Endothelial cell of umbilical vein (primary cell): ENCODE measurements at regions not wholly inside any gene's neighbourhood (a gene's known extent, or its start where the extent isn't known, plus 50 kb on each side); places are given as distances from the start of the nearest gene placed in this dataset.
A peak's percentile ranks its signal among the peaks of the same experiment; 100 is the strongest.

Experiments
- BruUV-seq: library from RNA; stranded (reverse); fragments of 400-500 nt; replicated peaks from 2 replicates; lab custom pipeline; 2021; lab: Mats Ljungman, UMichigan
- CTCF ChIA-PET: fragments of 300-600, 350-600 bp; sonication (Branson Sonifier 250); formaldehyde crosslinking; loops from one replicate; lab custom pipeline; 2021; ENCODE audit warnings: antibody characterized with exemption, inconsistent platforms; lab: Charles Lee
- POLR2A ChIA-PET: fragments of 300-600, 350-600 bp; sonication (Branson Sonifier 250); formaldehyde crosslinking; loops from one replicate; lab custom pipeline; 2021; ENCODE audit warnings: antibody characterized with exemption, inconsistent platforms; lab: Charles Lee
- DNase-seq: peaks from one replicate; pipeline ENCODE4 v3.0.0-alpha.2; 2011; ENCODE audit warnings: low read depth, low spot score
- FAIRE-seq: peaks from 2 replicates; lab custom pipeline; 2011; peaks lifted over from hg19 to GRCh38; lab: Jason Lieb, UNC
- H2AFZ ChIP-seq: 2 replicates; pipeline ENCODE4 v1.6.0; 2012; ENCODE audit warnings: low read depth, low read length, control low read depth, inconsistent platforms
- H3K27ac ChIP-seq: 2 replicates; pipeline ENCODE4 v1.5.1; 2011; ENCODE audit warnings: low read depth, mild to moderate bottlenecking, control low read depth, low read length, moderate library complexity; ENCODE audit not compliant: insufficient read depth
- H3K27me3 ChIP-seq, 2 experiments: 2 replicates each; pipeline versions ENCODE4 v1.6.0 to v1.6.1; 2011; ENCODE audit warnings: low read length in 2 of 2, mixed read lengths in 1 of 2; ENCODE audit not compliant: control insufficient read depth in 2 of 2, insufficient read depth in 2 of 2
- H3K36me3 ChIP-seq, 2 experiments: 2 replicates in 1 of 2; 3 replicates in 1 of 2; pipeline ENCODE4 v1.5.1; 2011; ENCODE audit warnings: low read length in 2 of 2, mild to moderate bottlenecking in 1 of 2, moderate library complexity in 1 of 2; ENCODE audit not compliant: control insufficient read depth in 2 of 2, insufficient read depth in 2 of 2; ENCODE audit errors: extremely low read depth in 1 of 2
- H3K4me1 ChIP-seq: 3 replicates; pipeline ENCODE4 v1.5.1; 2011; ENCODE audit warnings: mild to moderate bottlenecking, low read length; ENCODE audit not compliant: control insufficient read depth, insufficient read depth; ENCODE audit errors: extremely low read depth
- H3K4me2 ChIP-seq: 2 replicates; pipeline ENCODE4 v1.6.1; 2011; ENCODE audit warnings: low read length, control low read depth, mixed read lengths; ENCODE audit not compliant: insufficient read depth
- H3K4me3 ChIP-seq, 3 experiments: fragments of 200-600 bp in 1 of 3; sonication (generic), shearing (Covaris generic) in 1 of 3; replicated peaks in 1 of 3; 2 replicates each; pipeline ENCODE4 v1.5.1; 2011 to 2016; ENCODE audit warnings: control low read depth in 3 of 3, low read length in 3 of 3, mild to moderate bottlenecking in 2 of 3, inconsistent platforms in 1 of 3, low read depth in 1 of 3, moderate library complexity in 1 of 3; ENCODE audit not compliant: insufficient read depth in 1 of 3
- H3K79me2 ChIP-seq: 2 replicates; pipeline ENCODE4 v1.6.0; 2012; ENCODE audit warnings: low read length, inconsistent platforms; ENCODE audit not compliant: control insufficient read depth, insufficient read depth
- H3K9ac ChIP-seq: replicated peaks from 2 replicates; pipeline ENCODE3; 2011; ENCODE audit warnings: low read length, control low read depth; ENCODE audit not compliant: insufficient read depth; ENCODE audit errors: extremely low read depth
- H3K9me1 ChIP-seq: replicated peaks from 3 replicates; pipeline ENCODE4 v1.6.0; 2011; ENCODE audit warnings: mild to moderate bottlenecking, low read length; ENCODE audit not compliant: control insufficient read depth, insufficient read depth; ENCODE audit errors: extremely low read depth
- H3K9me3 ChIP-seq: replicated peaks from 2 replicates; pipeline ENCODE4 v1.5.1; 2012; ENCODE audit warnings: low read length, inconsistent platforms; ENCODE audit not compliant: control insufficient read depth, insufficient read depth
- H4K20me1 ChIP-seq: replicated peaks from 2 replicates; pipeline ENCODE3; 2011; ENCODE audit warnings: mild to moderate bottlenecking, low read length; ENCODE audit not compliant: control insufficient read depth, insufficient read depth; ENCODE audit errors: extremely low read depth
- EZH2 ChIP-seq: IDR thresholded peaks from 2 replicates; pipeline ENCODE4 v1.6.1; 2012; ENCODE audit warnings: borderline replicate concordance, low read depth, mild to moderate bottlenecking, moderate library complexity, low read length, inconsistent platforms; ENCODE audit not compliant: severe bottlenecking
- FOS ChIP-seq: IDR thresholded peaks from 2 replicates; pipeline ENCODE4 v1.6.1; 2011; ENCODE audit warnings: mild to moderate bottlenecking, low read length, moderate library complexity, borderline replicate concordance; ENCODE audit not compliant: insufficient read depth
- GATA2 ChIP-seq: IDR thresholded peaks from 2 replicates; pipeline ENCODE4 v1.7.0; 2011; ENCODE audit warnings: low read depth, mild to moderate bottlenecking, moderate library complexity, mixed read lengths, low read length; ENCODE audit not compliant: insufficient read length, insufficient read depth
- JUN ChIP-seq: IDR thresholded peaks from 2 replicates; pipeline ENCODE4 v1.6.1; 2011; ENCODE audit warnings: borderline replicate concordance, low read depth; ENCODE audit not compliant: insufficient read length, insufficient read depth
- MAX ChIP-seq: IDR thresholded peaks from 2 replicates; pipeline ENCODE4 v1.6.1; 2011; ENCODE audit not compliant: insufficient read depth, insufficient read length
- MYC ChIP-seq: IDR thresholded peaks from one replicate; pipeline ENCODE4 v1.6.1; 2011; ENCODE audit warnings: mild to moderate bottlenecking, low read depth, low read length
- POLR2A ChIP-seq: IDR thresholded peaks from 2 replicates; pipeline ENCODE4 v1.6.1; 2012; ENCODE audit warnings: low read depth, mild to moderate bottlenecking, control low read depth, low read length
- POLR2AphosphoS5 ChIP-seq: IDR thresholded peaks from 2 replicates; pipeline ENCODE4 v1.6.1; 2012; ENCODE audit warnings: low read depth, mild to moderate bottlenecking, control low read depth, low read length, moderate library complexity; ENCODE audit not compliant: insufficient read depth
- dilution Hi-C: fragments of 300-500 bp; cut with MboI; formaldehyde crosslinking; loops from one replicate; pipeline ENCODE4 v1.15.0; 2019; ENCODE audit warnings: low sequenced_read_pairs; ENCODE audit not compliant: extremely low pct_ligation_motif_present
- intact Hi-C: fragments of 100-400 bp; cut with micrococcal nuclease; formaldehyde crosslinking; loops from one replicate; pipeline ENCODE4 v1.10.0; 2022
- TF ChIP-seq, protein P1 (sequence below), 2 donors: IDR thresholded peaks; 1 replicate in 1 of 2; 2 replicates in 1 of 2; pipeline ENCODE4 v1.5.1; 2011; ENCODE audit warnings: low read length in 2 of 2, mild to moderate bottlenecking in 2 of 2, moderate library complexity in 2 of 2, control low read depth in 1 of 2, inconsistent platforms in 1 of 2, low read depth in 1 of 2; ENCODE audit not compliant: insufficient read depth in 1 of 2; ENCODE audit errors: extremely low read depth in 1 of 2

- H3K4me1 ChIP-seq: no peaks in the 10 kb centered on the region
- dilution Hi-C loops (no loop called here), intact Hi-C loops (no loop called here)
- no peaks in the 10 kb centered on the region for H3K27me3 ChIP-seq
- H4K20me1 ChIP-seq: no peaks in the 10 kb centered on the region
- H3K27ac ChIP-seq: no peak overlapping the region
- no peak overlapping the region for H3K9ac ChIP-seq
- no peak overlapping the region for H3K4me3 ChIP-seq
- H3K36me3 ChIP-seq: no peaks in the 10 kb centered on the region
- FAIRE-seq (no peak), DNase-seq (no peak)
- POLR2A ChIA-PET: no interaction called here
- no peaks in the 10 kb centered on the region for H3K9me3 ChIP-seq
- no peak for TF ChIP-seq MYC
- TF ChIP-seq FOS: no peak
- TF ChIP-seq POLR2AphosphoS5: no peak
- TF ChIP-seq POLR2A: no peak
- TF ChIP-seq, protein P1, sequence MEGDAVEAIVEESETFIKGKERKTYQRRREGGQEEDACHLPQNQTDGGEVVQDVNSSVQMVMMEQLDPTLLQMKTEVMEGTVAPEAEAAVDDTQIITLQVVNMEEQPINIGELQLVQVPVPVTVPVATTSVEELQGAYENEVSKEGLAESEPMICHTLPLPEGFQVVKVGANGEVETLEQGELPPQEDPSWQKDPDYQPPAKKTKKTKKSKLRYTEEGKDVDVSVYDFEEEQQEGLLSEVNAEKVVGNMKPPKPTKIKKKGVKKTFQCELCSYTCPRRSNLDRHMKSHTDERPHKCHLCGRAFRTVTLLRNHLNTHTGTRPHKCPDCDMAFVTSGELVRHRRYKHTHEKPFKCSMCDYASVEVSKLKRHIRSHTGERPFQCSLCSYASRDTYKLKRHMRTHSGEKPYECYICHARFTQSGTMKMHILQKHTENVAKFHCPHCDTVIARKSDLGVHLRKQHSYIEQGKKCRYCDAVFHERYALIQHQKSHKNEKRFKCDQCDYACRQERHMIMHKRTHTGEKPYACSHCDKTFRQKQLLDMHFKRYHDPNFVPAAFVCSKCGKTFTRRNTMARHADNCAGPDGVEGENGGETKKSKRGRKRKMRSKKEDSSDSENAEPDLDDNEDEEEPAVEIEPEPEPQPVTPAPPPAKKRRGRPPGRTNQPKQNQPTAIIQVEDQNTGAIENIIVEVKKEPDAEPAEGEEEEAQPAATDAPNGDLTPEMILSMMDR (IDR thresholded peaks at IDR 0.05; ENCODE audit: extremely low read depth in 1 of 2, insufficient read depth in 1 of 2, low read depth in 1 of 2, low read length in 2 of 2): no peak
- TF ChIP-seq EZH2: no peak
- TF ChIP-seq GATA2: no peak
- BruUV-seq: no TSS peak
- no peak overlapping the region for H3K4me2 ChIP-seq
- H3K9me1 ChIP-seq: no peaks in the 10 kb centered on the region
- CTCF ChIA-PET: no interaction called here
- H2AFZ ChIP-seq: no peak overlapping the region
- no peaks in the 10 kb centered on the region for H3K79me2 ChIP-seq
Observed at GRCh38 chr4:157727163-157727562, 445.7 kb downstream of the GASK1B start.

DNA sequence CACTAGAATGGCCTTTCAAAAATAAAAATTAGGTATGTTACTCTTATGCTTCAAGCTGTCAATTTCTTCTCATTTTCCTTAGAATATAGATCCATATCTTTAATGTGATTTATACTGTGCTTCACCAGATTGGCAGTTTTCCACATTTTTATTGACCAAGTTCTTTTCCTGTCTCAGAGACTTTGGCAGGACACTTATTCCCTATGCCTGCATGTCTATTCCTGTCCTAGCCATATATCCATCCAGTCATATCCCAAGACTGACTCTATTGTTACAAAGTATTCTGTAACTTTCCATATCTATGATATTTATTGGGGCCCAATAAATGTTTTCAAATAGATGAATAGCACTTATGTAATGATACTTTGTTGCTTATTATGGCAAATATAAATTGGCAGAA is 450.7 kb downstream of the GASK1B start:
- Histone ChIP-seq H3K9me3 (no peaks in the 10 kb centered on the region), H3K27ac (no peak overlapping the region), H3K4me3 (no peak overlapping the region), H3K27me3 (no peaks in the 10 kb centered on the region), H3K4me2 (no peak overlapping the region), H3K9ac (no peak overlapping the region), H3K36me3 (no peaks in the 10 kb centered on the region), H4K20me1 (no peaks in the 10 kb centered on the region), H3K9me1 (no peaks in the 10 kb centered on the region), H2AFZ (no peak overlapping the region), H3K4me1 (no peaks in the 10 kb centered on the region), H3K79me2 (no peaks in the 10 kb centered on the region)
- dilution Hi-C loops (no loop called here), intact Hi-C loops (no loop called here)
- no peak for FAIRE-seq
- no TSS peak for BruUV-seq
- TF ChIP-seq POLR2AphosphoS5: no peak
- no peak for TF ChIP-seq MAX
- TF ChIP-seq JUN: no peak
- TF ChIP-seq FOS: no peak
- TF ChIP-seq GATA2: no peak
- TF ChIP-seq EZH2: no peak
- TF ChIP-seq, protein P1 (IDR thresholded peaks at IDR 0.05; ENCODE audit: extremely low read depth in 1 of 2, insufficient read depth in 1 of 2, low read depth in 1 of 2, low read length in 2 of 2): no peak
- TF ChIP-seq POLR2A: no peak
- no peak for TF ChIP-seq MYC
- peak; percentile 60 for DNase-seq
- ChIA-PET CTCF (no interaction called here), POLR2A (no interaction called here)
